ENCODE measurements at regions not wholly inside any gene's neighbourhood (a gene's known extent, or its start where the extent isn't known, plus 50 kb on each side); places are given as distances from the start of the nearest gene placed in this dataset.
"Not testable (repeated sequence)": the region's sequence is repeated elsewhere in the genome, so short reads cannot be mapped to it uniquely, and the experiment has no call there.

DNA sequence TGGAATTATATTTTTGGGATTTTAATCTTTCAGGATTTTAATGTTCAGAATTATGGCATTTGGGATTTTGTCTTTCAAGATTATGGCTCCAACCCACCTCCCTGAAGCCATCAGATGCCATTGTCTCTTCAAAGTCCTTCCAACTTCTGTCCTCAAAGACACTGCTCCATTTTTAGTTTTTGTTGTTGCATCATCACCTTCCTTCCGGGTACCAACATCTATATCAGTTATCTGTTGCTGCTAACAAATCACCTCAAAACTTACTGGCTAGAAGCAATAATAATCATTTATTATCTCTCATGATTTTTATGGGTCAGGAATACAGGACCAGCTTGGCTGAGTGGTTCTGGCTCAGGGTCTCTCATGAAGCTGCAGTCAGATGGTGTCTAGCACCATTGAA, 138.8 kb upstream of the ZBED5 start:
- DNase-seq = no peak

DNA sequence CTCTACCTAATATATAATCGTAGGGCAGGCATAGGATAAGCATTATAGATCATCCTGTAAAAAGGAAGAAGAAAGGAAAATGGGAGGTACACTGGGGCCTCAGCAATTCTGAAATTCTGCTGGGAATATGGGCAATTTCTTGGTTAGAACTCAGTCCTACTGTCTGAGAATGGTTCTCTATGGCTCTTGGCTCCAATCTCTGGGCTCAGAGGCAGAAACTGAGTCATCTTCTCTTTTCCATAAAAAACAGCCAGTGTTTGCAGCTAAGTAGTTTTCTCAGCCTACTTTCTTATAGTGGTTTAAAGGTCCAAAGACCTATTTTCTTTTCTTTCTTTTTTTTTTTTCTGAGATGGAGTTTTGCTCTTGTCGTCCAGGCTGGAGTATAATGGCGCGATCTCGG, 135.8 kb upstream of the ZBED5 start:
- no peak for DNase-seq

GRCh38 chr11:10993186-10993585, 135.3 kb upstream of the ZBED5 start:
- DNase-seq = no peak

GRCh38 chr11:10991393-10991792, 133.5 kb upstream of the ZBED5 start:
- DNase-seq = no peak

- no peak for DNase-seq
These were observed 132.9 kb upstream of the ZBED5 start for GRCh38 chr11:10990637-10991193.

DNA sequence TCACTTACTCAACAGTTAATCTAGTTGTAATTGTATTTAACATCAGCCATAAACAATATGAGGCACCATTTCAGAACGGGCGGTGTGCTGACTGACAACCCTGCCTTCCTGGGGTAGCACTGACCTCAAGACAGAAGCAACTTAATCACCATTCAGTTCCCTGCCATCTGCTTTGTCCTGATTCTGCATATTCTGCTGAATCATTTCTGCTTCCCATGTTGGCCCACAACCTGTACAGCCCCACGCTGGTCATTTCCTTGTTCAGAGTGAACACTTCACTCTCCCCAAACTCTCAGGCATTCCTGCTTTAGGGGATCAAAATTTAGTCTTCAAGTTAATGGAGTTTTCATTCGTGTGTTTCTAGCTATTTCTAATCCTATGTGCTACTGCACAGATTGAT, 132.3 kb upstream of the ZBED5 start:
- DNase-seq = no peak

DNA sequence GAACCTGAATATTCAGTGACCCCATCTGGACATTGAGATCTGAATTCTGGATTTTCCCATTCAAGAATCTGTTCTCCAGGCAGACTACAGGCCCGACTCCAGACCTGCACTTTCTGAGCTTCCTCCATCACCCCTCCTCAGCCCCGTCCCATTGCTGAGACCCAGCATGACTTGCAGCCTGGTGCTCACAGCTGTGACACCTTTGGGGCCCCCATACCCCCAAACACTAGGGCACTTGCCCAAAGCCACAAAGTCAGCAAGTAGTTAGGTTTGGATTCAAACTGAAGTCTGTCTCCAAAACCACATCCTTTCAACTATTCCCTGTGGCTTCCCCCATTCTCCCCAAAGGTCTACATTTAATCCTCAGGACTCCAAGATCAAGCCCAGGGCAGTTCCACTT, 128.2 kb upstream of the ZBED5 start:
- no peak for DNase-seq

- no peak for DNase-seq
These were observed 126.9 kb upstream of the ZBED5 start for GRCh38 chr11:10984742-10985141.

DNA sequence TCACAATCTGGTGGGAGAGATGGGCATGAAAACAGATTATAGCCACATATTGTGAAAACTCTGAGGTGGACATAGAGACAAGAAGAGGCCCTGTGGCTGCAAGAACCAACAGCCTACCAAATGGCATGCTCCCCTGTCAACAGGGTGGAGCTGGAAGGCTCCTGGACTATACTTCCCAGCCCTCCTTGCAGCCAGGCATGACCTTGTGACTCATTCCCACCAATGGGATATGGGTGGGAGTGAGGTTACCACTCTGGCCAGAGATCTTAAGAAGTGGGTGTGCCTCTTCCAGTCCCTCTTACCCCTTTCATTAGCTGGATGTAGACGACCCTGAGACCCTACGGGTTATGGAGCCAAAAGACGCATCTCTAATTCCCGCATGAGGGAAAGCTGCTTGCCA, 126.4 kb upstream of the ZBED5 start:
- DNase-seq = no peak

DNA sequence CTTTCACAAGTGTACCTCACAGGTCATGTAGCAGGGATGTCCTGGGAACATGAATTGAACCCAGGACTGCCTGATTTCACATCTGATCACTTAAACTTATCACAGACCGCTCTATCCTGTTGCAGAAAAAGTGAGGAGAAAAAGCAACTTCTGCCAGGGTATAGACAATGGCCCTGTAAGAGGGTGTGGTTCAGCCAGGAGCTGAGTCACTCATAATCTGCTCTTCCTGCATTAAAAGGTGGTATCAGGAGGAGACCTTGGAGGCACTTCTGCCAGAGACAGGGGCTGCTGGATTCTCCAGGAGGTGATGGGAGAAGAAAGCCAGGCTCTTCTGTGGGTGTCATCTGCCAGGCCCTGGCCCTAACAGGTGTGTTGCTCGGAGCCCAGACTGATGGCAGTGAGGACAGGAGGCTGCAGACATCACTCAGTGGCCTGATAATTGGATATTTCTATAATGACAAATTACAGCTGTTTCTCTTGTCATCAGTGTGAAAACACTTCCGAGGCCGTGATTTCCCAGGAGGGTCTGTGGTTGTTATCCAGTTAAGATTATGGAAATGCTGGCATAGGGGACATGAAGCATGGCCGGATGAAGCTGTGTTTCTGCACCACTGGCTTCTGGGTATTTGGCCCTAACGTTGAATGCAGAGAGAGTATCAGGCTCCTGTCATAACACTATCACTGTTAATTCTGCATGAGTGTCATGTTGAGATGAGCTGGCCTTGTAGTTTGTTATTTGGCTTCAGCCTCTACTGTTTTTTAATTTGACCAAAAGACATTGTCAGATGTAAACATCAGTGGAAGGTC, 125.1 kb upstream of the ZBED5 start:
- DNase-seq = peak; percentile 46

DNA sequence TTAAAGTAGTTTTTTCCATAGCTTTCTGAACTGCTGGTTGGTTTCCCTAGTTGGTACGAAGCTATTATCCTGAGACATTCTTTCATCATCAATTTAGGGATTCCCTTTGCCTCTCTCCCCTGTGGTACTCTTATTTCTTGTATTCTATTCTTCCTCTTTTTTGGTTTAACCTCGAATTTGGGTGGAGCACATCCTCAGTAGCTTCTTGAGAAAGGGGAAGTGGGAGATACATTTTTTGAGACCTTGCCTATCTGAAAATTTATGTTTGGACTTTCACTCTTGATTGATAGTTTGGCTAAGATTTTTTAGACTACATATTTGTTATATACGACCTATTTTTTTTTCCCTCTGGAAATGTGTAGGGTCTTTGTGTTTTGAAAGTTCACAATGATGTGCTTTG, 121.7 kb upstream of the ZBED5 start:
- no peak for DNase-seq

GRCh38 chr11:10978198-10978597, 120.3 kb upstream of the ZBED5 start:
- DNase-seq = no peak

- peak; percentile 38 for DNase-seq
These were observed 117.5 kb upstream of the ZBED5 start for GRCh38 chr11:10975287-10975721.

- no peak for DNase-seq
These were observed 115.6 kb upstream of the ZBED5 start for GRCh38 chr11:10973416-10973815.

- no peak for DNase-seq
These were observed 113.1 kb upstream of the ZBED5 start for GRCh38 chr11:10970926-10971325.

DNA sequence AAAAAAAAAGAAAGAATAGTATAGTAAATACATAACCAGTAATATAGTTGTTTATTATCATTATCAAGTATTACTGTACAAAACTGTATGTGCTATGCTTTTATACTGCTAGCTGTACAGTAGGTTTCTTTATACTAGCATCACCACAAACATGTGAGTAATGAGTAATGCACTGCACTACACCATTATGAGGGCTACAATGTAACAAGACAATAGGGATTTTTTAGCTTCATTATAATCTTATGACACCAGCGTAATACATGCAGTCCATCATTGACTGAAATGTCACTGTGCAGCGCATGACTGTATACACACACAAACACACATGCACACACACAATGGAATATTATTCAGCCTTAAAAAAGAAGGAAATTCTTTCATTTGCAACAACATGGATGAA, 111.5 kb upstream of the ZBED5 start:
- DNase-seq = no peak

GRCh38 chr11:10956884-10957283, 99.0 kb upstream of the ZBED5 start:
- DNase-seq = not testable (repeated sequence)

DNA sequence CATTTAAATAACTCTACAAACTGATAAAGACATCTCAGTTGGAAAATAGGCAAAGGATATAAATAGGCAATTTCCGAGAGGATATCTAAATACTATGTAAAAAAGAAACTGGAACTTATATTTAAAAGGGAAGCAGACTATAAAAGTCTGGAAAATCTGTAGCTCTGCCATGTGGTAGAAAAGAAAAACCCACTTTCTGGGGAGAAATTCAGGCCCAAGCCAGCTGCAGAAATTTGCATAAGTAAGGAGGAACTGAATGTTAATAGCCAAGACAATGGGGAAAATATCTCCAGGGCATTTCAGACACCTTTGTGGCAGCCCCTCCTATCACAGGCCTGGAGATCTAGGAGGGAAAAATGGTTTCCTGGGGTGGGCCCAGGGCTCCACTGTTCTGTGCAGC, 97.8 kb upstream of the ZBED5 start:
- no peak for DNase-seq

GRCh38 chr11:10954184-10954583, 96.3 kb upstream of the ZBED5 start:
- DNase-seq = no peak

- DNase-seq = no peak
These were observed 95.0 kb upstream of the ZBED5 start for GRCh38 chr11:10952872-10953271.

DNA sequence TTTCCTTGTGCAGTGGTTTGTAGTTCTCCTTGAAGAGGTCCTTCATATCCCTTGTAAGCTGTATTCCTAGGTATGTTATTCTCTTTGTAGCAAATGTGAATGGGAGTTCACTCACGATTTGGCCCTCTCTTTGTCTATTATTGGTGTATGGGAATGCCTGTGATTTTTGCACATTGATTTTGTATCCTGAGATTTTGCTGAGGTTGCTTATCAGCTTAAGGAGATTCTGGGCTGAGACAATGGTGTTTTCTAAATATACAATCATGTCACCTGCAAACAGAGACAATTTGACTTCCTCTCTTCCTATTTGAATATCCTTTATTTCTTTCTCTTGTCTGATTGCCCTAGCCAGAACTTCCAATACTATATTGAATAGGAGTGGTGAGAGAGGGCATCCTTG, 90.1 kb upstream of the ZBED5 start:
- not testable (repeated sequence) for DNase-seq

- DNase-seq = no peak
These were observed 88.2 kb upstream of the ZBED5 start for GRCh38 chr11:10946072-10946471.

GRCh38 chr11:10945196-10945595, 87.3 kb upstream of the ZBED5 start:
- no peak for DNase-seq

DNA sequence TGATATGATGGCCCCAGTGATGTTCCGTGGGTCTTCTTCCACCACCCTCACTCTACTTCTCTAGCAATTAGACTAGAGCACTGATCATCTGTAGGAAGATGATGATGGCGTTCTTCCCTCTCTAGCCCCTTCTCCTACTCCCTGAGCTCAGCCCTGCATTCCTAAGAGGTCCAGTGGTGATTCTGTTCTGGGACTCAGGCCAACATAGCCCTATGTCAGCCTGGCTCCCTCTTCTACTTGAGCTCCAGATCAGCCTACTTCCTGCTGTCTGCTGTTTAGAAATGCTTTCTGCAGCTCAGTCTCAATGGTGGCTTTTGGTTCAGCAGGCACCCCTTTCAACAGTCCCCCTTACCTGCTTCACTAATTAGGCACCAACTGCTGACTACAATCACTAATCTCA, 86.1 kb upstream of the ZBED5 start:
- DNase-seq = no peak

GRCh38 chr11:10942620-10943019, 84.8 kb upstream of the ZBED5 start:
- DNase-seq = peak; percentile 24

Data from DMS53 (cell line).